Keratinocyte (primary cell): ENCODE measurements at regions not wholly inside any gene's neighbourhood (a gene's known extent, or its start where the extent isn't known, plus 50 kb on each side); places are given as distances from the start of the nearest gene placed in this dataset.
"Not testable (repeated sequence)": the region's sequence is repeated elsewhere in the genome, so short reads cannot be mapped to it uniquely, and the experiment has no call there.

Experiments
- DNase-seq: peaks from one replicate; pipeline ENCODE4 v3.0.0-alpha.2; 2011; ENCODE audit warnings: low read depth, missing footprints, low spot score
- FAIRE-seq: peaks from 2 replicates; lab custom pipeline; 2011; peaks lifted over from hg19 to GRCh38; lab: Jason Lieb, UNC
- H2AFZ ChIP-seq: 2 replicates; pipeline ENCODE4 v1.6.0; 2012; ENCODE audit warnings: low read length, control low read depth, inconsistent platforms; ENCODE audit not compliant: control insufficient read depth
- H3K27ac ChIP-seq: 2 replicates; pipeline ENCODE4 v1.5.1; 2011; ENCODE audit warnings: low read length; ENCODE audit not compliant: control insufficient read depth, insufficient read depth
- H3K27me3 ChIP-seq: 3 replicates; pipeline ENCODE4 v1.6.0; 2011; ENCODE audit warnings: low read length; ENCODE audit not compliant: control insufficient read depth, insufficient read depth; ENCODE audit errors: extremely low read depth
- H3K36me3 ChIP-seq, 2 experiments: 2 replicates in 1 of 2; 3 replicates in 1 of 2; pipeline ENCODE4 v1.5.1; 2011; ENCODE audit warnings: low read length in 2 of 2, mild to moderate bottlenecking in 1 of 2; ENCODE audit not compliant: control insufficient read depth in 2 of 2, insufficient read depth in 2 of 2; ENCODE audit errors: extremely low read depth in 1 of 2
- H3K4me1 ChIP-seq: 3 replicates; pipeline ENCODE4 v1.5.1; 2011; ENCODE audit warnings: low read length; ENCODE audit not compliant: control insufficient read depth, insufficient read depth; ENCODE audit errors: extremely low read depth
- H3K4me2 ChIP-seq: 3 replicates; pipeline ENCODE4 v1.6.0; 2011; ENCODE audit warnings: low read depth, low read length; ENCODE audit not compliant: control insufficient read depth, insufficient read depth; ENCODE audit errors: extremely low read depth
- H3K4me3 ChIP-seq, 3 experiments: fragments of 200-600 bp in 1 of 3; sonication (generic) in 1 of 3; 2 replicates in 2 of 3; 3 replicates in 1 of 3; pipeline ENCODE4 v1.5.1; 2011 to 2016; ENCODE audit warnings: low read length in 3 of 3, mild to moderate bottlenecking in 3 of 3, control low read depth in 2 of 3, inconsistent platforms in 1 of 3, low read depth in 1 of 3, mixed read lengths in 1 of 3, mixed run types in 1 of 3, moderate library complexity in 1 of 3; ENCODE audit not compliant: control insufficient read depth in 2 of 3, insufficient read depth in 2 of 3; ENCODE audit errors: extremely low read depth in 1 of 3
- H3K79me2 ChIP-seq: 2 replicates; pipeline ENCODE4 v1.6.0; 2012; ENCODE audit warnings: low read length; ENCODE audit not compliant: control insufficient read depth, insufficient read depth
- H3K9ac ChIP-seq: 3 replicates; pipeline ENCODE4 v1.6.0; 2011; ENCODE audit warnings: low read length; ENCODE audit not compliant: control insufficient read depth, insufficient read depth; ENCODE audit errors: extremely low read depth
- H3K9me1 ChIP-seq: 3 replicates; pipeline ENCODE4 v1.6.0; 2011; ENCODE audit warnings: low read length; ENCODE audit not compliant: control insufficient read depth, insufficient read depth; ENCODE audit errors: extremely low read depth
- H3K9me3 ChIP-seq: 2 replicates; pipeline ENCODE4 v1.5.1; 2012; ENCODE audit warnings: low read depth, low read length; ENCODE audit not compliant: control insufficient read depth
- H4K20me1 ChIP-seq: 3 replicates; pipeline ENCODE4 v1.6.0; 2011; ENCODE audit warnings: low read length; ENCODE audit not compliant: control insufficient read depth, insufficient read depth; ENCODE audit errors: extremely low read depth
- CTCF ChIP-seq, 3 experiments: IDR thresholded peaks in 1 of 3; conservative IDR thresholded peaks in 1 of 3; optimal IDR thresholded peaks in 1 of 3; 2 replicates in 2 of 3; 3 replicates in 1 of 3; pipeline versions ENCODE3 to v1.5.1; 2011; ENCODE audit warnings: low read length in 3 of 3, mild to moderate bottlenecking in 3 of 3, moderate library complexity in 2 of 3, control low read depth in 1 of 3, inconsistent platforms in 1 of 3; ENCODE audit not compliant: insufficient read depth in 2 of 3; ENCODE audit errors: extremely low read depth in 1 of 3
- EZH2 ChIP-seq: IDR thresholded peaks from one replicate; pipeline ENCODE4 v1.6.1; 2012; ENCODE audit warnings: inconsistent platforms, mild to moderate bottlenecking, low read length, moderate library complexity
- dilution Hi-C: fragments of 300-500 bp; cut with MboI; formaldehyde crosslinking; loops from one replicate; pipeline ENCODE4 v1.7.0; 2020; ENCODE audit warnings: low sequenced_read_pairs; ENCODE audit not compliant: extremely low pct_ligation_motif_present

GRCh38 chr20:48486065-48486464 is 341.7 kb downstream of the PREX1 start:
- no peak overlapping the region for H2AFZ ChIP-seq
- H3K36me3 ChIP-seq = no peaks in the 10 kb centered on the region
- no peaks in the 10 kb centered on the region for H3K79me2 ChIP-seq
- H3K9me1 ChIP-seq = no peaks in the 10 kb centered on the region
- no peak overlapping the region for H3K4me2 ChIP-seq
- H3K27ac ChIP-seq = no peak overlapping the region
- DNase-seq (no peak), FAIRE-seq (no peak)
- no peak overlapping the region for H3K4me3 ChIP-seq
- peaks cover 15% of the 10 kb centered on the region for H3K27me3 ChIP-seq
- dilution Hi-C loops = no loop called here
- TF ChIP-seq CTCF (optimal IDR thresholded peaks at IDR 0.05 in 1 of 3, IDR thresholded peaks at IDR 0.05 in 1 of 3, conservative IDR thresholded peaks at IDR 0.05 in 1 of 3; ENCODE audit: extremely low read depth in 1 of 3, insufficient read depth in 2 of 3, low read length in 3 of 3) = no peak
- TF ChIP-seq EZH2 = no peak
- H4K20me1 ChIP-seq = no peaks in the 10 kb centered on the region
- no peaks in the 10 kb centered on the region for H3K9me3 ChIP-seq
- H3K4me1 ChIP-seq = no peaks in the 10 kb centered on the region
- H3K9ac ChIP-seq = no peak overlapping the region

GRCh38 chr20:48485153-48485552 is 342.6 kb downstream of the PREX1 start:
- H3K9me3 ChIP-seq, H3K36me3 ChIP-seq, dilution Hi-C loops, FAIRE-seq, H3K4me3 ChIP-seq, H3K4me1 ChIP-seq, DNase-seq, H4K20me1 ChIP-seq, H3K4me2 ChIP-seq, H3K9me1 ChIP-seq, H3K9ac ChIP-seq, H3K79me2 ChIP-seq, H3K27ac ChIP-seq, H2AFZ ChIP-seq: not testable (repeated sequence)
- peaks cover 20% of the 10 kb centered on the region for H3K27me3 ChIP-seq

GRCh38 chr20:48483334-48484066 is 344.3 kb downstream of the PREX1 start:
- H4K20me1 ChIP-seq = no peaks in the 10 kb centered on the region
- H3K36me3 ChIP-seq = no peaks in the 10 kb centered on the region
- dilution Hi-C loops = no loop called here
- no peaks in the 10 kb centered on the region for H3K9me1 ChIP-seq
- DNase-seq = no peak
- H3K27ac ChIP-seq = no peak overlapping the region
- no peak overlapping the region for H2AFZ ChIP-seq
- H3K9me3 ChIP-seq = no peaks in the 10 kb centered on the region
- H3K4me2 ChIP-seq = no peak overlapping the region
- no peaks in the 10 kb centered on the region for H3K4me1 ChIP-seq
- TF ChIP-seq EZH2 (no peak), CTCF (optimal IDR thresholded peaks at IDR 0.05 in 1 of 3, IDR thresholded peaks at IDR 0.05 in 1 of 3, conservative IDR thresholded peaks at IDR 0.05 in 1 of 3; ENCODE audit: extremely low read depth in 1 of 3, insufficient read depth in 2 of 3, low read length in 3 of 3) (no peak)
- FAIRE-seq = no peak
- H3K9ac ChIP-seq = no peak overlapping the region
- H3K27me3 ChIP-seq = peaks cover 7% of the 10 kb centered on the region
- H3K4me3 ChIP-seq = no peak overlapping the region
- H3K79me2 ChIP-seq = no peaks in the 10 kb centered on the region
